H1 (cell line): ENCODE measurements at regions not wholly inside any gene's neighbourhood (a gene's known extent, or its start where the extent isn't known, plus 50 kb on each side); places are given as distances from the start of the nearest gene placed in this dataset.

Experiments
- CHD1 ChIP-seq: IDR thresholded peaks from 2 replicates; pipeline ENCODE4 v1.6.1; 2012; ENCODE audit warnings: low read depth, low read length, improper control_type of control experiment
- GABPA ChIP-seq: IDR thresholded peaks from 2 replicates; pipeline ENCODE4 v1.6.1; 2011; ENCODE audit warnings: mild to moderate bottlenecking, low read length, moderate library complexity, borderline replicate concordance; ENCODE audit not compliant: insufficient read depth
- TF ChIP-seq, protein P1 (sequence below): IDR thresholded peaks from 2 replicates; pipeline ENCODE4 v1.6.1; 2012; ENCODE audit warnings: inconsistent platforms

DNA sequence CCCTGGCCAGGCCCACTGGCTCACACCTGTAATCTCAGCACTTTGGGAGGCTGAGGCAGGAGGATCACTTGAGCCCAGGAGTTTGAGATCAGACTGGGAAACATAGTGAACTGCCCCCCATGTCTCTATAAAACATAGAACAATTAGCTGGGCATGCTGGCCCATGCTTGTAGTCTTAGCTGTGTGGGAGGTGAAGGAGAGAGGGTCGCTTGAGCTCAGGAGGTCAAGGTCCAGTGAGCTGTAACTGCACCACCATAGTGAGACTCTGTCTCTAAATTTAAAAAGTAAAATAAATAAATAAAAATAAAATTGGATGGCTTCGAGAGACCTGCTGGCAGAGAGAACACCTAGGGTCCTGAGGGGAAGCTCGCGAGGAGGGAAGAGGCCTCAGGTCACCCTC is 69.9 kb upstream of the PARD3 start:
- TF ChIP-seq, protein P1, sequence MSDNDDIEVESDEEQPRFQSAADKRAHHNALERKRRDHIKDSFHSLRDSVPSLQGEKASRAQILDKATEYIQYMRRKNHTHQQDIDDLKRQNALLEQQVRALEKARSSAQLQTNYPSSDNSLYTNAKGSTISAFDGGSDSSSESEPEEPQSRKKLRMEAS, result no peak
- TF ChIP-seq CHD1 (no peak), GABPA (no peak)
